HepG2 (cell line): ENCODE measurements at regions not wholly inside any gene's neighbourhood (a gene's known extent, or its start where the extent isn't known, plus 50 kb on each side); places are given as distances from the start of the nearest gene placed in this dataset.

ENCODE experiments used
- DPF2 ChIP-seq: sonication (generic); formaldehyde crosslinking; IDR thresholded peaks from 2 replicates; pipeline ENCODE4 v1.4.0; 2020; ENCODE audit warnings: mild to moderate bottlenecking, low read depth, missing genetic modification reagents, borderline replicate concordance
- ELF4 ChIP-seq: sonication (generic); formaldehyde crosslinking; IDR thresholded peaks from 2 replicates; pipeline ENCODE4 v1.5.0; 2020; ENCODE audit warnings: missing genetic modification reagents, mild to moderate bottlenecking, moderate library complexity, borderline replicate concordance
- HNRNPK ChIP-seq: fragments of 200-400 bp; formaldehyde crosslinking; IDR thresholded peaks from 2 replicates; pipeline ENCODE4 v1.6.1; 2018; ENCODE audit warnings: low read length, low read depth, moderate library complexity, mild to moderate bottlenecking; ENCODE audit not compliant: poor library complexity, severe bottlenecking
- MATR3 ChIP-seq: sonication (generic); formaldehyde crosslinking; IDR thresholded peaks from 2 replicates; pipeline ENCODE4 v1.4.0; 2020; ENCODE audit warnings: missing genetic modification reagents
- MEIS1 ChIP-seq: sonication (generic); formaldehyde crosslinking; IDR thresholded peaks from 2 replicates; pipeline ENCODE4 v1.9.0; 2021; ENCODE audit warnings: mild to moderate bottlenecking, missing genetic modification reagents, moderate library complexity, borderline replicate concordance
- MEIS2 ChIP-seq: sonication (generic); formaldehyde crosslinking; IDR thresholded peaks from 2 replicates; pipeline ENCODE4 v1.9.0; 2021; ENCODE audit warnings: mild to moderate bottlenecking, missing genetic modification reagents
- SKI ChIP-seq: fragments of 450-650 bp; IDR thresholded peaks from one replicate; pipeline ENCODE4 v1.6.1; 2018; ENCODE audit warnings: mild to moderate bottlenecking; ENCODE audit not compliant: partially characterized antibody
- TAF15 ChIP-seq: fragments of 200-400 bp; formaldehyde crosslinking; IDR thresholded peaks from one replicate; pipeline ENCODE4 v1.6.1; 2018; ENCODE audit warnings: mild to moderate bottlenecking, low read depth, low read length; ENCODE audit not compliant: poor library complexity, severe bottlenecking
- ZFP82 ChIP-seq: sonication (generic); formaldehyde crosslinking; IDR thresholded peaks from 2 replicates; pipeline ENCODE4 v1.5.1; 2020; ENCODE audit warnings: mild to moderate bottlenecking, missing genetic modification reagents, borderline replicate concordance
- ZNF274 ChIP-seq: sonication (generic); formaldehyde crosslinking; IDR thresholded peaks from 2 replicates; pipeline ENCODE4 v1.5.1; 2020; ENCODE audit warnings: mild to moderate bottlenecking, missing genetic modification reagents
- ZNF547 ChIP-seq: sonication (generic); formaldehyde crosslinking; IDR thresholded peaks from 2 replicates; pipeline ENCODE4 v1.5.1; 2020; ENCODE audit warnings: mild to moderate bottlenecking, missing genetic modification reagents
- ZNF556 ChIP-seq: sonication (generic); formaldehyde crosslinking; IDR thresholded peaks from 2 replicates; pipeline ENCODE4 v1.4.0; 2020; ENCODE audit warnings: mild to moderate bottlenecking, missing genetic modification reagents, borderline replicate concordance
- ZNF737 ChIP-seq: sonication (generic); formaldehyde crosslinking; IDR thresholded peaks from 2 replicates; pipeline ENCODE4 v1.5.0; 2020; ENCODE audit warnings: missing genetic modification reagents, mild to moderate bottlenecking, borderline replicate concordance
- TF ChIP-seq, protein P1 (sequence below): sonication (generic); formaldehyde crosslinking; IDR thresholded peaks from 2 replicates; pipeline ENCODE4 v1.4.0; 2020; ENCODE audit warnings: missing genetic modification reagents, borderline replicate concordance
- TF ChIP-seq, protein P2 (sequence below): sonication (generic); formaldehyde crosslinking; IDR thresholded peaks from 2 replicates; pipeline ENCODE4 v1.5.1; 2020; ENCODE audit warnings: missing genetic modification reagents, mild to moderate bottlenecking, borderline replicate concordance
- TF ChIP-seq, protein P3 (sequence below): sonication (generic); formaldehyde crosslinking; IDR thresholded peaks from 2 replicates; pipeline ENCODE4 v1.8.1; 2023; ENCODE audit warnings: mild to moderate bottlenecking, moderate library complexity, missing genetic modification reagents
- TF ChIP-seq, protein P4 (sequence below): sonication (generic); formaldehyde crosslinking; IDR thresholded peaks from 2 replicates; pipeline ENCODE4 v1.8.1; 2023; ENCODE audit warnings: mild to moderate bottlenecking, missing genetic modification reagents, borderline replicate concordance
- TF ChIP-seq, protein P5 (sequence below): sonication (generic); formaldehyde crosslinking; IDR thresholded peaks from 2 replicates; pipeline ENCODE4 v1.4.0; 2020; ENCODE audit warnings: missing genetic modification reagents, borderline replicate concordance

DNA sequence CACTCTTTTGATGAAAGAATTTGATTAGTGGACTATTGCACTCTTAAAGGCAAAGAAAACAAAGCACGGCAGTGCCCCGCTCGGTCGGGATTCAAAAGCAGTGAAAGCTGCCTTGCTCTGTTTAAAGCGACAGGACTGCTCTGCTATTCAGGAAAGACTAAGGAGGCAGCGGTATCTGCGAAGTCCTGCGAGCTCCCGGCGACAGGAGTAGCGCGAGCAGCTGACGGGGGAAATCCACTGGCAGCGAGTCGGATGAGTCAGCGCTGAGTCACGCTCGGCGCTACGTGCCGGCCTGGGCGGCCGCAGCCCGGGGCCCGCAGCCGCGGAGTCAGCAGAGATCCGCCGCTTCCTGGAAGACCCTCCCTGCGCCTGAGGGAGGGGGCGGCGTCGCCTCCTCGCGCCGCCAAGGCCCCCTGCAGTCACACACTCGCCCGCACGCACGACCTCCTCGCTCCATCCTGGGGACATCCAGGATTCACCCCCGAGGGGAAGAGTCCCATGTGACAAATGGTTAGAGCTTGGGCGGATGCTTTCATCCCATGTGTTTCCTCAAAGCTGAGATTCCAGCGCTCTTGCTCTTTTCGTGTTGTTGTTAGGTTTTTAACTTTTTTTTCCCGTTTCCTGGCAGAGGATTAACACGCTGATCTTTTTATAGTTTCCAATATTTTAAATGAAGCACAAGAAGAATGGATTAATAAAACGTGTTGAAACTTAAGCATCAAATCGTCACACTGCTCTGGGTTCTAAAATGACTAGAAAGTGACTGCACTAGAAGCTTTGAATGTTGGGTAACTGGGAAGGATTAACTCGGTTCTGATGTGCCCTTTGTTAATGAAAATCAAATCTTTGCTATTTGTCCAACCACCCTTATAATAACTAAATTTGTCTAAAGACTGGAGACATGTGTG lies 102.5 kb downstream of the ARRDC3 start (continued):
- TF ChIP-seq MEIS1 (CRISPR knock-in tag) = peak; percentile 48; the same call in 1 of the 2 replicates
- TF ChIP-seq MEIS2 (CRISPR knock-in tag) = peak; percentile 48
- TF ChIP-seq, protein P1, sequence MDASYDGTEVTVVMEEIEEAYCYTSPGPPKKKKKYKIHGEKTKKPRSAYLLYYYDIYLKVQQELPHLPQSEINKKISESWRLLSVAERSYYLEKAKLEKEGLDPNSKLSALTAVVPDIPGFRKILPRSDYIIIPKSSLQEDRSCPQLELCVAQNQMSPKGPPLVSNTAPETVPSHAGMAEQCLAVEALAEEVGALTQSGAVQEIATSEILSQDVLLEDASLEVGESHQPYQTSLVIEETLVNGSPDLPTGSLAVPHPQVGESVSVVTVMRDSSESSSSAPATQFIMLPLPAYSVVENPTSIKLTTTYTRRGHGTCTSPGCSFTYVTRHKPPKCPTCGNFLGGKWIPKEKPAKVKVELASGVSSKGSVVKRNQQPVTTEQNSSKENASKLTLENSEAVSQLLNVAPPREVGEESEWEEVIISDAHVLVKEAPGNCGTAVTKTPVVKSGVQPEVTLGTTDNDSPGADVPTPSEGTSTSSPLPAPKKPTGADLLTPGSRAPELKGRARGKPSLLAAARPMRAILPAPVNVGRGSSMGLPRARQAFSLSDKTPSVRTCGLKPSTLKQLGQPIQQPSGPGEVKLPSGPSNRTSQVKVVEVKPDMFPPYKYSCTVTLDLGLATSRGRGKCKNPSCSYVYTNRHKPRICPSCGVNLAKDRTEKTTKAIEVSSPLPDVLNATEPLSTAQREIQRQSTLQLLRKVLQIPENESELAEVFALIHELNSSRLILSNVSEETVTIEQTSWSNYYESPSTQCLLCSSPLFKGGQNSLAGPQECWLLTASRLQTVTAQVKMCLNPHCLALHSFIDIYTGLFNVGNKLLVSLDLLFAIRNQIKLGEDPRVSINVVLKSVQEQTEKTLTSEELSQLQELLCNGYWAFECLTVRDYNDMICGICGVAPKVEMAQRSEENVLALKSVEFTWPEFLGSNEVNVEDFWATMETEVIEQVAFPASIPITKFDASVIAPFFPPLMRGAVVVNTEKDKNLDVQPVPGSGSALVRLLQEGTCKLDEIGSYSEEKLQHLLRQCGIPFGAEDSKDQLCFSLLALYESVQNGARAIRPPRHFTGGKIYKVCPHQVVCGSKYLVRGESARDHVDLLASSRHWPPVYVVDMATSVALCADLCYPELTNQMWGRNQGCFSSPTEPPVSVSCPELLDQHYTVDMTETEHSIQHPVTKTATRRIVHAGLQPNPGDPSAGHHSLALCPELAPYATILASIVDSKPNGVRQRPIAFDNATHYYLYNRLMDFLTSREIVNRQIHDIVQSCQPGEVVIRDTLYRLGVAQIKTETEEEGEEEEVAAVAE (CRISPR knock-in tag) = peak; percentile 73; the same call in 1 of the 2 replicates
- peak; percentile 100 for TF ChIP-seq ZNF556
- TF ChIP-seq, protein P2, sequence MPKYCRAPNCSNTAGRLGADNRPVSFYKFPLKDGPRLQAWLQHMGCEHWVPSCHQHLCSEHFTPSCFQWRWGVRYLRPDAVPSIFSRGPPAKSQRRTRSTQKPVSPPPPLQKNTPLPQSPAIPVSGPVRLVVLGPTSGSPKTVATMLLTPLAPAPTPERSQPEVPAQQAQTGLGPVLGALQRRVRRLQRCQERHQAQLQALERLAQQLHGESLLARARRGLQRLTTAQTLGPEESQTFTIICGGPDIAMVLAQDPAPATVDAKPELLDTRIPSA = 0 out of 2 replicates have a peak, but pooled peaks have one; percentile 24
- no peak for TF ChIP-seq ZFP82 (CRISPR knock-in tag)
- TF ChIP-seq, protein P3, sequence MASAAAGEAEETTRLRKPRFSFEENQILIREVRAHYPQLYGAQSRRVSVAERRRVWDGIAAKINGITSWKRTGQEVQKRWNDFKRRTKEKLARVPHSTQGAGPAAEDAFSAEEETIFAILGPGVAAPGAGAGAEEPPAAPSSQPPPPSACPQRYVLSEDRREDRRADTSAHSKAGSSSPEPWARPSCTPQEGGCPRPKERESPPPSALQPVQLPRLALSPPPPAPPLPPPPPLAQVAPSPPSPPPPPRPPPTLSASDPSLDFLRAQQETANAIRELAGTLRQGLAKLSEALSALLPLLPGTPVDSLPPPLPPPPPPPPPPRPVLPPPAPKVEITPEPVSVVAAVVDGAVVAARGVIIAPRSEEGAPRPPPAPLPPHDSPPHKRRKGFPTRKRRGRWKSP (CRISPR knock-in tag) = peak; percentile 98
- peak; percentile 34 for TF ChIP-seq SKI
- TF ChIP-seq ZNF274 = peak; percentile 69
- TF ChIP-seq ZNF547 = no peak; the same call in 1 of the 2 replicates
- no peak for TF ChIP-seq ZNF737
- no peak for TF ChIP-seq TAF15
- TF ChIP-seq, protein P4, sequence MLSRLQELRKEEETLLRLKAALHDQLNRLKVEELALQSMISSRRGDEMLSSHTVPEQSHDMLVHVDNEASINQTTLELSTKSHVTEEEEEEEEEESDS (CRISPR knock-in tag) = 0 out of 2 replicates have a peak, but pooled peaks have one; percentile 41
- TF ChIP-seq HNRNPK = no peak
- TF ChIP-seq DPF2 = peak; percentile 45; the same call in 1 of the 2 replicates
- TF ChIP-seq, protein P5, sequence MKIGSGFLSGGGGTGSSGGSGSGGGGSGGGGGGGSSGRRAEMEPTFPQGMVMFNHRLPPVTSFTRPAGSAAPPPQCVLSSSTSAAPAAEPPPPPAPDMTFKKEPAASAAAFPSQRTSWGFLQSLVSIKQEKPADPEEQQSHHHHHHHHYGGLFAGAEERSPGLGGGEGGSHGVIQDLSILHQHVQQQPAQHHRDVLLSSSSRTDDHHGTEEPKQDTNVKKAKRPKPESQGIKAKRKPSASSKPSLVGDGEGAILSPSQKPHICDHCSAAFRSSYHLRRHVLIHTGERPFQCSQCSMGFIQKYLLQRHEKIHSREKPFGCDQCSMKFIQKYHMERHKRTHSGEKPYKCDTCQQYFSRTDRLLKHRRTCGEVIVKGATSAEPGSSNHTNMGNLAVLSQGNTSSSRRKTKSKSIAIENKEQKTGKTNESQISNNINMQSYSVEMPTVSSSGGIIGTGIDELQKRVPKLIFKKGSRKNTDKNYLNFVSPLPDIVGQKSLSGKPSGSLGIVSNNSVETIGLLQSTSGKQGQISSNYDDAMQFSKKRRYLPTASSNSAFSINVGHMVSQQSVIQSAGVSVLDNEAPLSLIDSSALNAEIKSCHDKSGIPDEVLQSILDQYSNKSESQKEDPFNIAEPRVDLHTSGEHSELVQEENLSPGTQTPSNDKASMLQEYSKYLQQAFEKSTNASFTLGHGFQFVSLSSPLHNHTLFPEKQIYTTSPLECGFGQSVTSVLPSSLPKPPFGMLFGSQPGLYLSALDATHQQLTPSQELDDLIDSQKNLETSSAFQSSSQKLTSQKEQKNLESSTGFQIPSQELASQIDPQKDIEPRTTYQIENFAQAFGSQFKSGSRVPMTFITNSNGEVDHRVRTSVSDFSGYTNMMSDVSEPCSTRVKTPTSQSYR (CRISPR knock-in tag) = no peak
- TF ChIP-seq ELF4 = no peak
- TF ChIP-seq MATR3 (CRISPR knock-in tag) = no peak
